Lung microvascular endothelial cell (primary cell): ENCODE measurements at regions not wholly inside any gene's neighbourhood (a gene's known extent, or its start where the extent isn't known, plus 50 kb on each side); places are given as distances from the start of the nearest gene placed in this dataset.

ENCODE experiments used
- DNase-seq, 2 donors: peaks; one replicate each; pipeline versions ENCODE4 v3.0.0 to v3.0.0-alpha.2; 2010; ENCODE audit warnings: low read depth in 2 of 2

DNA sequence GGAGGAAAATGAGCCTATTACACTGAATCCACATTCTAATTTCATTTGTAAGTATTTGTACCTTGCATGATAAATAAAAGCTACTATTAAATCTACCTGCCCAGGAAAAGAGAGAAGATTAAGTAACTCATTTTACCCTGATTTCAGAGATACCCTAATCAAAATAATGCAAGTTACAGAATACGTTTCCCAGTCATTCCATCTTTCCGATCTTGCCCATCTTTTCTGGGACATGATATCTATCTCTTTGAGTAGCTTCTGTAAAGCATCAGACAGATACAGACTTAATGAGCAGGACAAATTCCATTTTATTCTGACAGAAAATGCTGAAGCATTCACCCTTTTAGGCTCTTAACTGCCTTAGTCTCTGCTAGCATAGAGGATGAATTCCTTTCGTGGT is 56.6 kb downstream of the SPRY2 start:
- DNase-seq = no peak

DNA sequence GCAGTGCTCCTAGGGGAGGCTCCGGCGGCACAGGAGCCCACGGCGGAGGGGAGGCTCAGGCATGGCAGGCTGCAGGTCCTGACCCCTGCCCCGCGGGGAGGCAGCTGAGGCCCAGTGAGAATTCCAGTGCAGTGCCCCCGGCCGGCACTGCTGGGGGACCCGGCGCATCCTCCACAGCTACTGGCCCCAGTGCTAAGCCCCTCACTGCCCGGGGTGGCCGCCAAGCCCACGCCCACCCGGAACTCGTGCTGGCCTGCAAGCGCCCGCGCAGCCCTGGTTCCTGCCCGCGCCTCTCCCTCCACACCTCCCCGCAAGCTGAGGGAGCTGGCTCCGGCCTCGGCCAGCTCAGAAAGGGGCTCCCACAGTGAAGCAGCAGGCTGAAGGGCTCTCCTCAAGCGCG is 62.2 kb downstream of the SPRY2 start:
- no peak for DNase-seq

DNA sequence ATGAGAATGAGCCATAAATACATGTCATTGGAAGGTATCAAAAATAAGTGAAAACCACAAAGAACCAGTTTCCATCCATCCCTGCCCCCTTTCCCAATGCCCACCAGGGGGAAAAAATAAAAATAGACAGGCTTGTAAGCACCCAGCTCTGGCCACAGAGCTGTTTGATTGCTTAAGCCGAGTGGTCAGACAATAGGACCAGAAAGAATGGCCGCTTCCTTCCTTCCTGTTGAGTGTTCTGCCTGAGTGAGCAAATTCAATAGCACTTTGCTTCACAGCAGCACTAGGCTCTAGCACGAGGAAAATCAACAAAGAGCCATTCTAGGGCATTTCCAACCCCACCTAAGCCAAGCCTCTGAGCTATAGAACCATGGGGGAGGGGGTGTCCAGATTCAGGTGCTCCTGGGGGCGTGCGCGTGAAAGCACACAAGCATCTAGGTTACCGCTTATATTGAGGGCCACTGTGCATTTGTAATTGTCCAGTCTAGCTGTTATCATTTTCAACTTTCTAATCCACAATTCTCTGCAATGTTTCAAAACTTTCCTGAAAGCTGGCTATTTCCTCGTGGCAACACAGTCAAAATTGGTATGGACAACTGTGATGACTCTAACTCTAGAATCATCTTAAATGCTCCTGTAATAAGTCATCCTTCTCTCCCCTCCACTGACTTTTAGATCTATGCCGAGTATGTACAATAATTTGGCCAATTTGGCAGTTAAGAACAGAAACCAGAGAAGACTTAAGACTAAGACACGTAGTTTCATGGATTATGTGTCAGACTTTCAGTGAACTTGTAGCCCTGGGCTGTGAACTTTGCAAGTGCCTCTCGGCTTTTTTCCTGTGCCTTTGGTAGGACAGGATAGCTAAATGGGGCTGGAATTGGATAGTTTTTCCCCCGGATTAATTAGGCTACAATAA is 64.3 kb downstream of the SPRY2 start:
- peak; percentile 91 to 95 for DNase-seq

DNA sequence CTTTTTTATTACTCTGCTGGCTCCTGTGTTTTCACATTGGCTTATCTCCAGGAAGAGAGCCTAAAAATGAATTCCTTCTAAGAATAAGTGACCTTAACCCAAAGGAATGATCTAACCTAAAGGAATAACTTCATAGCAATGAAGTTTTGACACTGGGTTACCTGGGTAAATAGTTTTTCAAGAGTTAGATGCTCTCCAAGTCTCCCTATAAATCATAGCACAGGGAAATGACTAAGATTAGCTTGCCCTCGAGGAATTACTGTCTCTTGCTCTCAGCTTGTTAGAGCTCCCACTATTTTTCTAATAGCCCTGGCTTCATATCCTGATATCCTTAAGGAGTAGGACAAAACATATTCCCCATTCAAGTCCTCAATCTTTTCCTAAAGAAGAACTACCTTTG is 66.3 kb downstream of the SPRY2 start:
- DNase-seq = peak in 1 of 2 donors; percentile 25

DNA sequence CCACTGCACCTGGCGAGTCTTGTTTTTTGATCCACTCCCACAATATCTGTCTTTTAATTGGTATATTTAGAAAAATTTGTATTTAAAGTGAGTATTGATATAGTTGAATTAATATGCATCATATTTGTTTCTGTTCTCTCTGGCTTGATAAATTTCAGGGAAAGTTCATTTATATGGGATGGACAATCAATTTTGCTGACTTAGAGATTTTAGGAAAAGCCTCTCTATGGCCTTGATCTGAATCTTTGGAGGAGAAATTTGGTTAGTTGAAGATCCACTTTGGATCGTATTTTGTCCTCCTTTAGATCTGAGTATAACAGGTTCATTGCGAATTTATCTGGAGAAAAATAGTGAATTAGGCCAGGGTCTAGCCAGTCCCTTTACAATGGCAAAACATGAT is 67.2 kb downstream of the SPRY2 start:
- DNase-seq = no peak

DNA sequence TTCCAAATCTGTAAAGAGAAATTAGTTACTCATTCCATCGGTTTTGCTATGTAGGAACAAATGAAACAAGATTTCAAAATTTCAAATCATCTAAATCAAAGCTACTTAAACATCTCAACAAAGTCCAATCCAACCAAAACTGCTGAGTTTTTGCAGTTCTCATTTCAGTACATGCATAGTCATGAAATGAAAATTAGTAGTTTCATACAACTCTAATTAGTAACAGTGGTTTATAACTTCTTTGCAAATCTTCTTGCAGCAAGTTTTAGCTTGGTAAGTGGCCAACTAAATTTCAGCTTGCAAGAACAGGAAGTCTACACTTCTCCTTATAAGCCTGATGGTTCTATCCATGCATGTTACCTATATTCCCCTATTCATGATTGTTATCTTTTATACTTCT is 75.6 kb downstream of the SPRY2 start:
- DNase-seq = no peak

DNA sequence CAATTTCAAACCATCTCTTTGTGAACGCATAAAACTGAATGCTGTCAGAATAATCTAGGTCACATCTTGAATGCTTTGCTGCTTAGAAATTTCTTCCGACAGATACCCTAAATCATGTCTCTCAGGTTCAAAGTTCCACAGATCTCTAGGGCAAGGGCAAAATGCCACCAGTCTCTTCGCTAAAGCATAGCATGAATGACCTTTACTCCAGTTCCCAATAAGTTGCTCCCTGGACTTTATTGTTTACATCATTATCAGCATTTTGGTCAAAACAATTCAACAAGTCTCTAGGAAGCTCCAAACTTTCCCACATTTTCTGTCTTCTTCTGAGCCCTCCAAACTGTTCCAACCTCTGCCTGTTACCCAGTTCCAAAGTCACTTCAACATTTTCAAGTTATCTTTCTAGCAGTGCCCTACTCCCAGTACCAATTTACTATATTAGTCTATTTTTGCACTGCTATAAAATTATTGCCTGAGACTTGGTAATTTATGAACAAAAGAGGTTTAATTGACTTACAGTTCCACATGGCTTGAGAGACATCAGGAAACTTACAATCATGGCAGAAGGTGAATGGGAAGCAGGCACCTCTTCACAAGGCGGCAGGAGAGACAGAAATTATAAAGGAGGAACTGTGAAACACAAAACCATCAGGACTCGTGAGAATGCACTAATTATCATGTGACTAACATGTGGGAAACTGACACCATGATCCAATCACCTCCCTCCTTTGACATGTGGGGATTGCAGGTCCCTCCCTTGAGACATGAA is 77.0 kb downstream of the SPRY2 start:
- no peak for DNase-seq

DNA sequence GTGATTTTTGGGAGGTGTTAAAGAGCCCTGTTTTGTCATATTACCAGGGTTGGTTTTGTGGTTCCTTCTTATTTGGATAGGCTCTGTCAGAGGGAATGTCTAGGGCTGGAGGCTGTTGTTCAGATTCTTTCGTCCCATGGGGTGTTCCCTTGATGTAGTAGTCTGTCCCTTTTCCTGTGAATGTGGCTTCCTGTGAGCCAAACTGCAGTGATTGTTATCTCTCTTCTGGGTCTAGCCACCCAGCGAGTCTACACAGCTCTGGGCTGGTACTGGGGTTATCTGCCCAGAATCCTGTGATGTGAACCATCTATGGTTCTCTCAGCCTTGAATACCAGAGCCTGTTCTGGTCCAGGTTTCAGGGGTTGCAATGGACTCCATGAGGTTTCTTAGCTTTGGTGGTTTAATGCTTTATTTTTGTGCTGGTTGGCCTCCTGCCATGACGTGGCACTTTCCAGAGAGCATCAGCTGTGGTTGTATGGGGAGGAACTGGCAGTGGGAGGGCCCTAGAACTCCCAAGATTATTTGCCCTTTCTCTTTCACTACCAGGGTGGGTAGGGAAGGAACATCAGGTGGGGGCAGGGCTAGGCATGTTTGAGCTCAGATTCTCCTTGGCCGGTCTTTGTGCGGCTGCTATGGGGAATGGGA is 78.8 kb downstream of the SPRY2 start:
- no peak for DNase-seq

DNA sequence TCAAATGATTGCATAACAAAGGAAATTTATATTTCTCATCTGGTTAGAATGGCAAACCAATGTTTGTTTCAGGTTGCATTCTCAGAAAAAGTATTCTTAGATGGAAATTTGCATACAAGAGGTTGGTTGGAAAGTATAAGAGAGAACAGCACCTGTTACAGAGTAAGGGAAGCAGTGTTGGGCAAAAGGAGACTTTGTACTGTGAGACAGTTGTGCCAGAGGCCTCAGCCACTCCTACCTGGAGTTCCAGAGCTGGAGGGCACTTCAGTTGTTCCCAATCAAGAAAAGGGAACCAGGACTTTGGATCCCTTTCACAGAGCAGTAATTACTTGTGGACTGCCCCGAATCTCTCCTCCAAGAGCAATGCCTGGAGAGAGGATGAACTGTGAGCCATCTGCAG is 81.8 kb downstream of the SPRY2 start:
- no peak for DNase-seq

DNA sequence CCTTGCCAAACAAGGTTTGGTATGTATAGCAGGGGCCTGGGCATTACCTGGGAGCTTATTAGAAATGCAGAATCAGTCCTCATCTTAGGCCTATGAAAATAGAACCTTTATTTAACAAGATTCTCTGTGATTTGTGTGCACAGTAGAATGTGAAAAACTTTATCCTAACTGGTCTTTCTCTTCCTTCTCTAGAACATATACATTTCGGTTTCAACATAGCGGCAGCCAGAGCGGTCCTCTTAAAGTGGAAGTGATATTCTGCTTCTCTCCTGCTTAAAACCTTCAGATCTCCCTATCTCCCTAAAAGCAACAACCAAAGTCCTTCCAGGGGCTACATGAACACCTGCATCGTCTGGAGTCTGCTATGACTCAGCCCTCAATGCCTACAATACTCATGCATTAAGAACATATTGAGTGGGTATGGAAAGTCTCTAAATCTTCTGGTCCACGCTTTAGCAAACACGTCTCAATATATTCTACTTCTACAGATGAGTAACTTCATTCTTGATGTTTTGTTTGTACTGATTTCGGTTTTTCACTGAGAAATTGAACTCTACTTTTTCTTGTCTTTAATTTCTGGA is 84.5 kb downstream of the SPRY2 start:
- DNase-seq = no peak

DNA sequence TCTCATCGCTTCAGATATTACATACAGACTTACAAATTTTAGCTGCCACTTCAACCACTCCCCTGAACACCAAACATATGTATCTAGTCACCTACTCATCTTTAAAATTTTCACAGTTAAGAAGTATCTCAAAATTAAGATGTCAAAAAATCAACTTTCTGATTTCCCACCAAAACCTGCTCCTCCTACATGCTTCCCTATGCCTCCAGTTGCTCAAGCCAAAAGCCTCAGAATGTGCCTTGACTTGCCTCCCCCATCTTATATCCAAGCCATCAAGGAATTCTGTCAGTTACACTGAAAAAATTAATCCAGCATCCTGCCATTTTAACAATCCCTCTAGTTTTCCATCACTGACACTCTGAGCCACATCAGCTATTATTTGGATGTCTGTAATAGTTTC is 85.0 kb downstream of the SPRY2 start:
- DNase-seq = no peak

DNA sequence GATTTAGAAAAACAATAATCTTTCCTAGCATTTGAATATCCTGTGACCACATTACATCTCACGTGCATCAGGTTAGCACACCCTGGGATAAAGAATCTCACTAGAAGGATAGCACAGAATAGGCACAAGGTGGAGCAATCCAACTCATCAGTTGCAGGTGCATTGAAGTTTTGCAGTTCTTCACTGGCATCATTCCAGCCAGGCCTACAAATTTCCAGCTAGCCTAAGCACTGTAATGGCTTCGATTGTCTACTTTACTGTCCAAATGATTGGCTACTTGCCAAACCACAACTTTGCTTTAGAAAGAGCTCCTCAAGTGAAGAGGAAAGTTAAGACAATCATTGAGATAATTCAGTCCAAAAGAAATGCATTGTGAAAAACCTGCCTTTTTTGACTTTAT is 89.5 kb downstream of the SPRY2 start:
- peak; percentile 29 to 77 for DNase-seq

DNA sequence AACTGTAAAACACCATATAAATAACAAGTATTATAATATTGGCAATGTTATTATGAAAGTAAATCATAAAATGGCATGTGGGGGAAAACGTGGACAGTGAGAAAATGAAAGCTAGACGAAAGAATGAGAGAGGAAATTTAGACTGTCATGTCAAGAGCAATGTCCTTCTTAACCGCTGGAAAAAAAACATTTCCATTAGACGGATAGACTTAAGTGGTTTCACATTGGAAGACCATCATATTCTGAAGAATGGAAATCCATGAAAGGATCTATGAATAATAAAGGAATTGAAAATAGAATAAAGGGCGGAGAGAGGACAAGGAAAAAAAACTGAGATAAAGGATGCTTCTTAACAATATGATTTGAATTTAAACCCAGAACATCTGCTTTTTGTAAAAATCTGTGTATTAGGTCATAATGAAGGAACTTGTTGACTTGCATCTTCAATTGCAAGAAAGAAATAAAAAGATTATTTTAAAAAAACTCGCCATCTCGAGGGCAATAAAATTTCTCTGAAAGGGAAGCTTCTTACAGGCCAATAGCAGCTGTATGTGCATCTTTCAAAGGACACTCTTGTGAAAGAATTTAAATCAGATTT is 90.6 kb downstream of the SPRY2 start:
- no peak for DNase-seq

DNA sequence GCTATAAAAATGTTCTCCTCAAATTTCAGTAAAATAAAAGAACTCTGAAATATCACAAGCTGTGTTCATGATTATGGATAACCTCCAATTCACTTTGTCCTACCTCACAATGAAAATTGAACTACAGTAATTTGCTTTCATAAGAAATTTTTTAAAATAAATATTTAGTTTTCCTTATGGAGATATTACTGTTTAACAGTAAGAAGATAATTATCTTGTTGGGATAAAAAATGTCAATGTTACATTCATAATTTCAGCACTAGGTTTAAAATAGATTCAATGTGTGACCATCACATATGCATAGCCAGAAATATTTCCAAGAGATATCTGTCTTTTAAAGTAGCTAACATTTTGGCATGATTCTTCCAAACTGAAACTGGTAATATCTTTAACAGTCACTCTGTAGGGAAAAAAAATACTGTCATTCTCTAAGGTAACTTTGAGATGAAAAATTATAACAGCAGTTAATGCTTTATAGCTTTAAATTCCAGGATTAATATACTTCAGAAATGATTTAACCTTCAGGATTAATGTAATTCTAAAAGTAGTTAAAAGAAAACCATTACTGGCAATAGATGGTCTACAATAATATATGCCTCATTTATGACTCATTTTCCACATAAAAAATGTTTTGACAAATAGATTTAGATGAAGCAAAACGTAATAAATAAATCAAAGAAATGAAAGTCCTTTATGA is 91.3 kb downstream of the SPRY2 start:
- no peak for DNase-seq

DNA sequence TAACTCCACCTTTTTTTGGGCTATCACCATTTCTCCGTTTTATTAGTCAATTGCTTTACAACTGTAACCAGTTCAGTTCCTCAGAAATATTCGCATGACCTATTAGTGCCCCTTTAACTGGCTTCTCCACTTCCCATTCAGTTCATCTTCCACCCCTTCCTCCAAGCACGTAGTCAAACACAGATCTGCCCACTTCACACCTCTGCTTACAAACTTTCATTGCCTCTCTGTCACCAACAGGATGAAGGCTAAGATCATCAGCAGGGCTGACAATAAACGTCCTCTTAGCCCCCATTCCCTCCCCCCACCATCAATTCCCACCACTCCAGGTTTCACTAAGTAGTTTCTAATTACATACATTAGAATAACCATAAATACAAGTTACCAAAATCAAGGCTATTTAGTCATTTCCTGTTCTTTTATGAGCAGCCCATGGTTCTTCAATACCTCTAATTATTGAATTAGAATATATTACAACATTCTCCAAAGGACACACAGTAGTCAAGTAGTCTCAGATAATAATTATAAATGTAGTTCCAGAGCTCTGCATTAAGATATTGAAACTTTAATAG is 95.7 kb downstream of the SPRY2 start:
- no peak for DNase-seq

DNA sequence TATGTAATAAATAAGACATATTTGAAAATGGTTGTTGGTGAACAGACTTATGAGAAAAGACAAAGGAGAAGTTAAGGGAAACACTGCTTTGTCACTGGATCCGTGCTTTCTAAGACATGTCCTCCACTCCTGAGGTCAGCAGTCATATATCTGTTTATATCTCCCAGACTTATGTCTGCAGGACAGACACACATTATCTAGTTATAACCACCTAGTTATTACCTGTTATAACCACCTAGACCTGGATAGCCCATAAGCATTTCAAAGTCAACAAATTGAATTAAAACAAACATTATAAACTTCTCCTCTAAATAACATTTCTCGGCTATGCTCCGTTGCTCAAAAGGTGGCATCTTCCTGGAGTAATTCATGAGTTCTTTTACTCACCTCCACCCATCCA is 96.4 kb downstream of the SPRY2 start:
- DNase-seq = no peak

DNA sequence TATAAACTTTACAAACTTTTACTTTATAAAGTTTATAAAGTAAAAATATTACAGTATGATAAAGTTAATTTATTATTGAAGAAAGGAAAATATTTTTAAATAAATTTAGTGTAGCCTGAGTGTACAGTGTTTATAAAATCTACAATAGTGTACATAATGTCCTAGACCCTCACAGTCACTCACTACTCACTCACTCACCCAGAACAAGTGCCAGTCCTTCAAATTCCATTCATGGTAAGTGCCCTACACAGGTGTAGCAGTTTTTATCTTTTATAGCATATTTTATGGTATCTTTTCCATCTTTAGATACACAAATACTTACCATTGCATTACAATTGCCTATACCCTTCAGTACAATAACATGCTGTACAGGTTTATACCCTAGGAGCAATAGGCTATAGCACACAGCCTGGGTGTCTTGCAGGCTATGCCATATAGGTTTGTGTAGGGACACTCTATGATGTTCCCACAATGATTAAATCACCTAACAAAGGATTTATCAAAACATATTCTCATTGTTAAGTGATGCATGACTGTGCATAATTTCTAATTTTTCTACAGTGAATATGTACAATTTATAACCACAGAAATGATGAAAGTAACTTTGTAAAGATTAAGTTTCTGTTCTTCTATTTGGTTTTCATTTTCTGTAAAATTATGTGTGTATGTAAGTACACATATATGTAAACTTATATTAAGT is 98.0 kb downstream of the SPRY2 start:
- no peak for DNase-seq

DNA sequence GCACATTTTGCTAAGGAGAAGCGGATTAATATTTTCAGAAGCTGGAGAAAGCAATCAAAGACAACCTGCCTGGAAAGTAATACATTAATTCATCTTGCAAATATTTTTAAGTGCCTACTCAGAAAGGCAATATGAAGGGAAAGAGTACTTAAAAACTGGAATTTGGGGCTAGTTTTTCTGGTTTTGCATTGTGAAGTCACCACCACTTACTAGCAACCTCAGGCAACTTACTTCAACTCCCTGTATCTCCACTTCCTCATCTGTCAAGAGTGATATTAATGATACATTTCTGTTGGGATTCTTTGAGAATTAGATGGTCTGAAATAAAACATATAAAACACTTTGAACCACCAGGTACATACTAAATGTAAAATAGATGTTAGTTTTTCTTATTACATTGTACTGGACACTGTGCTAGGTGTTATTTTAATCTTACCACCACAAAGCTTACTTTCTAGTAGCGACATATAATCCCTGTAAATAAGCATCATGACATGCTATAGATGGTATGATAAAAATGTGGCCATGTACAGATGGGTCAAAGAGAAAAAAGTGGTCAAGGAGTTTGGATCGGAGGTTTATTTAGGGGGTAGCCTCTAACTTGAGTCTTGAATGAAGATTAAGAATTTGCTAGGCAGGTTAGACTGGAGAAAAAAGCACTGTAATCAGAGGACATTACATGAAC is 101.2 kb downstream of the SPRY2 start:
- DNase-seq = no peak

DNA sequence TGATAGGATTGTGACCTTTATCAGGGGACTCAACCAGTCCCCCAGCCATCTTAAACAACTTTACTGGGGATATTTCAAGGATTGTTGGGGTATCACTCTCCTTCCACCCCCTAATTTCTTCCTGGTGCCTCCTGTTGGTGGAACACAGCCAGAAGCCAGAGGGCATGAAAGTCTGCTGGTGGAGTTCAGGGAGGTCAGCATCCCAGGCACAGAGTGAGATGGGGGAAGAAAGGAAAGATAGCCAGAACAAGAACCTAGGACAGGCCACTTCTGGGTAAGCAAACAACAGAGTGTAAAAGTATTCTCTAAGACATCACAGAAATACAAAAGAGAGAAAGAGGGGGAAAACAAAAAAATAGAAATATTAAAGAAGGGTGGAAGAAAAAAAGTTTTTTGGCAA is 101.8 kb downstream of the SPRY2 start:
- no peak for DNase-seq
